Keratinocyte (primary cell): ENCODE measurements at regions not wholly inside any gene's neighbourhood (a gene's known extent, or its start where the extent isn't known, plus 50 kb on each side); places are given as distances from the start of the nearest gene placed in this dataset.

ENCODE experiments used
- EZH2 ChIP-seq: IDR thresholded peaks from one replicate; pipeline ENCODE4 v1.6.1; 2012; ENCODE audit warnings: inconsistent platforms, mild to moderate bottlenecking, low read length, moderate library complexity
- TF ChIP-seq, protein P1 (sequence below), 3 experiments: IDR thresholded peaks in 1 of 3; conservative IDR thresholded peaks in 1 of 3; optimal IDR thresholded peaks in 1 of 3; 2 replicates in 2 of 3; 3 replicates in 1 of 3; pipeline versions ENCODE3 to v1.5.1; 2011; ENCODE audit warnings: low read length in 3 of 3, mild to moderate bottlenecking in 3 of 3, moderate library complexity in 2 of 3, control low read depth in 1 of 3, inconsistent platforms in 1 of 3; ENCODE audit not compliant: insufficient read depth in 2 of 3; ENCODE audit errors: extremely low read depth in 1 of 3

DNA sequence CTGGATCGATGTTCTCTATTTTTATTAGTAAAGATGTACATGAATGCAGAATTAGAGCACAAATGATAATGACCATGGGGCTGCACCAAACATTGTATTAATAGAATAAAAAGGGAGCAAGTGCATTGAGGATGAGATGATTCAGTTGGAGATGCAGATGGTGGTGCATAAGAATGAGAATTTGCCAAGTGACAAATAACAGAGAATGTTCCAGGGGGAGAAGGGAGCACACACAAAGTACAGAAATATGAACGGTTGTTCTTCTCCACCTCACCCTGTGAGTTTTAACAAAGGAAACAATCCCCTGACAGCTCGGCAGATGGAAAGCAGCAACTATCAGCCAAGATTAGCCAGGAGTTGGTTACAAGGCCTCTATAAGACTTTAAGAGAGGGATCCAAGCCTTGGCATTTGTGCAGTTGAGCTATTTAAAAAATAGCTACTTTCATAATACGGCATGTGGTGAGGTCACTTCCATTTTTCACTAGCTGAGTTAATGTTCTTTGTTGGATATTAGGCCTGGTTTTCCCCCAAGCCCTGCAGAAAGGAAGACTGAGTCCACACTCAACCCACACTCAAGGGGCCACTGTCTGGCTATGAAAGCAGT lies 462.5 kb downstream of the TNS3 start:
- TF ChIP-seq, protein P1, sequence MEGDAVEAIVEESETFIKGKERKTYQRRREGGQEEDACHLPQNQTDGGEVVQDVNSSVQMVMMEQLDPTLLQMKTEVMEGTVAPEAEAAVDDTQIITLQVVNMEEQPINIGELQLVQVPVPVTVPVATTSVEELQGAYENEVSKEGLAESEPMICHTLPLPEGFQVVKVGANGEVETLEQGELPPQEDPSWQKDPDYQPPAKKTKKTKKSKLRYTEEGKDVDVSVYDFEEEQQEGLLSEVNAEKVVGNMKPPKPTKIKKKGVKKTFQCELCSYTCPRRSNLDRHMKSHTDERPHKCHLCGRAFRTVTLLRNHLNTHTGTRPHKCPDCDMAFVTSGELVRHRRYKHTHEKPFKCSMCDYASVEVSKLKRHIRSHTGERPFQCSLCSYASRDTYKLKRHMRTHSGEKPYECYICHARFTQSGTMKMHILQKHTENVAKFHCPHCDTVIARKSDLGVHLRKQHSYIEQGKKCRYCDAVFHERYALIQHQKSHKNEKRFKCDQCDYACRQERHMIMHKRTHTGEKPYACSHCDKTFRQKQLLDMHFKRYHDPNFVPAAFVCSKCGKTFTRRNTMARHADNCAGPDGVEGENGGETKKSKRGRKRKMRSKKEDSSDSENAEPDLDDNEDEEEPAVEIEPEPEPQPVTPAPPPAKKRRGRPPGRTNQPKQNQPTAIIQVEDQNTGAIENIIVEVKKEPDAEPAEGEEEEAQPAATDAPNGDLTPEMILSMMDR (optimal IDR thresholded peaks at IDR 0.05 in 1 of 3, IDR thresholded peaks at IDR 0.05 in 1 of 3, conservative IDR thresholded peaks at IDR 0.05 in 1 of 3; ENCODE audit: extremely low read depth in 1 of 3, insufficient read depth in 2 of 3, low read length in 3 of 3) = no peak
- no peak for TF ChIP-seq EZH2
